ENCODE measurements at regions not wholly inside any gene's neighbourhood (a gene's known extent, or its start where the extent isn't known, plus 50 kb on each side); places are given as distances from the start of the nearest gene placed in this dataset.

- intact Hi-C loops (cut with micrococcal nuclease), result no loop called here
- Histone ChIP-seq H3K27me3 (ENCODE audit: control insufficient read depth in 2 of 2, insufficient read depth in 2 of 2, low read length in 2 of 2) (peaks cover 6 to 15% of the 10 kb centered on the region in 2 experiments; a peak in 4 of 5 replicates), H3K4me2 (ENCODE audit: insufficient read depth, low read length) (no peak overlapping the region), H3K9me3 (replicated peaks; ENCODE audit: control insufficient read depth, insufficient read depth, low read depth, low read length) (no peaks in the 10 kb centered on the region), H3K9ac (ENCODE audit: insufficient read depth in 1 of 2, low read depth in 2 of 2, low read length in 2 of 2) (no peak overlapping the region), H3K79me2 (ENCODE audit: control insufficient read depth, insufficient read depth, low read length) (no peaks in the 10 kb centered on the region), H3K27ac (ENCODE audit: extremely low read depth, low read depth, low read length) (no peak overlapping the region), H2AFZ (ENCODE audit: low read depth, low read length) (no peak overlapping the region), H4K20me1 (replicated peaks; ENCODE audit: control insufficient read depth, insufficient read depth, low read length) (0 out of 2 replicates have a peak, but pooled peaks cover 3% of the 10 kb centered on the region), H3K4me1 (replicated peaks in 1 of 2; ENCODE audit: control insufficient read depth in 2 of 2, insufficient read depth in 2 of 2, low read length in 2 of 2) (no peaks in the 10 kb centered on the region), H3K9me1 (ENCODE audit: control insufficient read depth, insufficient read depth, low read length) (no peaks in the 10 kb centered on the region), H3K4me3 (no peak overlapping the region), H3K36me3 (ENCODE audit: control insufficient read depth, insufficient read depth, low read length) (no peaks in the 10 kb centered on the region)
- WGBS (ENCODE audit: insufficient coverage, low coverage, missing lambda C conversion rate), result 0% methylated on average over 6 of the region's 6 CpGs
- FAIRE-seq (no peak), DNase-seq (ENCODE audit: extremely low read depth in 1 of 4, low spot score in 3 of 4) (no peak), ATAC-seq (no peak)
- POLR2A ChIA-PET, result no interaction called here
- TF ChIP-seq MCM3 (IDR thresholded peaks at IDR 0.05), result no peak
- no peak for TF ChIP-seq MITF (IDR thresholded peaks at IDR 0.05)
- no peak for TF ChIP-seq MBD1 (CRISPR knock-in tag; IDR thresholded peaks at IDR 0.05)
- TF ChIP-seq OTX1 (CRISPR knock-in tag; IDR thresholded peaks at IDR 0.05), result no peak
- no peak for TF ChIP-seq ZNF398 (CRISPR knock-in tag; IDR thresholded peaks at IDR 0.05)
- no peak for TF ChIP-seq HDAC8 (tag; IDR thresholded peaks at IDR 0.05)
- no TSS peak for BruUV-seq (replicated peaks)
- CTCF ChIA-PET (ENCODE audit: low intra/inter-chr PET ratio), result no interaction called here
- in situ Hi-C loops (cut with MboI), result no loop called here
Observed at GRCh38 chr16:9219813-9220212, 128.4 kb downstream of the HAPSTR1 start.
